SKM-1 treated with dmso at 0.1 percent for 144 hours (cell line): ENCODE measurements at regions not wholly inside any gene's neighbourhood (a gene's known extent, or its start where the extent isn't known, plus 50 kb on each side); places are given as distances from the start of the nearest gene placed in this dataset.

Experiments
- DNase-seq: peaks from one replicate; lab custom pipeline; 2025; ENCODE audit not compliant: unreplicated experiment; lab: John Stamatoyannopoulos, UW

DNA sequence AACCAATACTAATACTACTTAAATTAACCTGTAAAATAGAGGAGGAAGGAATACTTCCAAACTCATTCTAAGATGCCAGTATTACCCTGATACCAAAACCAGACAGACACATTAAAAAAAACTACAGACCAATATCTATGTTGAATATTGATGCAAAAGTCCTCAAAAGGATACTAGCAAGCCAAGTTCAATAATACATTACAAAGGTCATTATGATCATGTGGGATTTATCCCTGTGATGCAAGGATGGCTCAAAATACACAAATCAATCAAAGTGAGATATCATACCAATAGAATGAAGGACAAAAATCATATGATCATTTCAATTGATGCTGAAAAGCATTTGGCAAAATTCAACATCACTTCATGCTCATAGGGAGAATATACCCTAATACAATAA lies 97.2 kb upstream of the ATXN7L3B start:
- DNase-seq, result no peak

DNA sequence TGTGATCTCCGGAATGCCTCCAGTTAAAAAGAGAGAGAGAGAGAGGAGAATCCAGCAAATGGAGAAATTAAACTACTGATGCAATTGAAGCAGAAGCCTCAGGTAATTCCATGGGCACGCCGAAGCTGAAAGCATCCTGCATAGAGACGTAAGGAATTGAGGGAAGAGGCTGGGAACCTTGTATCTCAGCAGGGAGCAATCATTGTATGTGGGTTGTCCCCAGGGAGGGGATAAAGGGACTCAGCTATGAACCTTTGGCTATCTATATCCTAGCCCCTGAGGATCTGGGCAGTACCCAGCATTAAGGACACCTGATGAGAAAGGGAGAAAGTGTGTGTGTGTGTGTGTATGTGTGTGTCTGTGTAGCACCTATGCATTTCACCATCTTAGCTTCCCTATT lies 95.8 kb upstream of the ATXN7L3B start:
- DNase-seq, result no peak

DNA sequence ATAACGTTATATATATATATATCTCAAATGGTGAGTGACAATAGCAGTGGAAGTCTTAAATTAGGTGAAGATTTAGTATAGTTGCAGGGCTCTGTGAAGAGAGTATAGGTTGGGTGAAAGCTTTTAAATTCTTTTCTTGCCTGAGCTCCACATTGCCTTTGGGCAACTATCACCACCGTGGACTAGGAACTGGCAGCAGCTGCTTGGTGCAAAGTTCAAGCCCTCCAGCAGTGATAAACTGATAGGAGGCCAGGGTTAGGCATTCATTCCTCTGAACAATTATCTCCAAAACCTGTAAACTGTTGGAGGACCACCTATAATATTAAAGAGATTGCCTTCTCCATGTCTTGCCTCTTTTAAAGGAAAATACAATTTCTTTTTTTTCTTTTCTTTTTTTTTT lies 91.2 kb upstream of the ATXN7L3B start:
- no peak for DNase-seq

DNA sequence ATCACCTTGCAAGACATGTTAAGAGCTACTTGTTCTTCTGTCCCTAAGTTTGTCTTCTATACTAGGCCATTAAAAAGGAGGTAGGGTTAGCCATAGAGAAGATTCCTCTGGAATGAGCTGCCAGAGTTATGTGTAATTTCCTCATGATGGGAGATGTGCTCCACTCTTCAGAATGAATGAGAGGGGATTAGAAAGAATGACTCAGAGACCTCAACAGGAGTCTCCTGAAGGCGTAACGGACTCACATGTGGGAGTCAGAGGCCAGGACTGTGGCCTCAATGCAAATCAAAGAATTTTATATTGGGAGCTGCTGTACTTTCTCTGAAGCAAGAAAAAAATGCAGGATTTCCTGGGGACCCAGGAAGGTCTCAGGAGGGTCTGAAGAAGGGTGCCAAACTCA lies 87.8 kb upstream of the ATXN7L3B start:
- no peak for DNase-seq

DNA sequence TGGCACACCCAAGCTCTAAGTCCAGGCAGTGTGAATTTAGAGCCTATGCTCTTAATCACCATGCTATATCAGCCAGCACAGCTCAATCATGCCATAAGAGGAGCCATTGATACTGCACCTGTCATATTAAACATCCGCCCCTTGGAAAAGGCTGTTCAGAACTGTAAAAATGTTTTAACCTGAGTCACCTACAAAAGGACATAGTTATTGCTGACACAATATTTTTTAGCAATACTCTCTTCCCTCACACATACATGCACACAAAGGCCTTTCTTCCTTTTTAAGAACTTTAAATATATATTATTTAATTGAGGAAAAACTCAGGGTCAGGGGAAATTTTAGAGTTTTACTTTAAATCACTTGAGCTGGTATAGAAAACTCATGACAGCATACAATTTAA lies 83.5 kb upstream of the ATXN7L3B start:
- DNase-seq, result no peak

DNA sequence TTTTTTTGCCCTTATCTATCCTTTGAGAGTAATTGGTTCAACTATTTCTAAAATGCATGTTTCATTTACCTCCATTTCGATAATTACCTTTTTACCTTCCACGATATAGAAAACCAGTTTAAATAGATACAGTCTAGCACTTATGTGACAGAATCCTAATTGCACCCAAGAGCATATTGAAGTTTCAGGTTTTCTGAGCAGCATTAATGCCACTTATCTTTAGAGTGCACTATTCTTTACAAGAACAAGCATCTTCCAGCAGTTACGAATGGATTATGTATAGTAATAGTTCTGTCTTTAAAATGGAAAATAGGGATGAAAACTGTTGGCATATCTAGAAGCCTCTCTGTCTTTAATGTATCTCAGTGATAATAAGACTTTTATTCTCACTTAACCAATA lies 82.2 kb upstream of the ATXN7L3B start:
- no peak for DNase-seq

DNA sequence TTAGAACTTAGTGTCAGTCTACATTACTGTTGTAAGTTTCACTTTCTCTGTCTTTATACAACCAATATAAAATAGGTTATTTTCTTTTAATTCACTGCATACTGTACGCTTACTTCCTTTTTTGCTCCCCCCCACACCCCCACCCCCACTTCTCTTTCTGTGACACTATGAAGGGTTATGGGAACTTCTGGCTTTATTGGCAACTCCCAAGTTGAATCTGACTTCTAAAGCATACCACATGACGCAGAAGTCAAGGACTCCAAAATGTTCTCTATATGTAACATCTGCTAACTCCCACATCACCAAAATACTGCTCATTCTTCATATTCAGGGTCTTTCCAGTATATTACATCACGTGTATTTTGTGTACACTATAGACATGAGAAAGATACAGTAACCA lies 81.2 kb upstream of the ATXN7L3B start:
- no peak for DNase-seq

DNA sequence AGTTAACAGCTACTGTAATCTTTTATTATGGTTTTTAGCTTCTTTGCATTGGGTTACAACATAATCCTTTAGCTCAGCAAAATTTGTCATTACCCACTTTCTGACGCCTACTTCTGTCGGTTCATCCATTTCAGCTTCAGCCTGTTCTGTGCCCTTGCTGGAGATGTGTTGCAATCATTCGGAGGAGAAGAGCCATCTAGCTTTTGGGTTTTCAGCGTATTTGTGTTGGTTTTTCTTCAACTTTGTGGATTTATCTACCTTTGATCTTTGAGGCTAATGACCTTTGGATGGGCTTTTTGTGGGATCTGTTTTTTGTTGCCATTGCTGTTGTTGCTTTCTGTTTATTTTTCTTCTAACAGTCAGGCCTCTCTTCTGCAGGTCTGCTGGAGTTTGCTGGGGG lies 69.2 kb upstream of the ATXN7L3B start:
- DNase-seq, result no peak

DNA sequence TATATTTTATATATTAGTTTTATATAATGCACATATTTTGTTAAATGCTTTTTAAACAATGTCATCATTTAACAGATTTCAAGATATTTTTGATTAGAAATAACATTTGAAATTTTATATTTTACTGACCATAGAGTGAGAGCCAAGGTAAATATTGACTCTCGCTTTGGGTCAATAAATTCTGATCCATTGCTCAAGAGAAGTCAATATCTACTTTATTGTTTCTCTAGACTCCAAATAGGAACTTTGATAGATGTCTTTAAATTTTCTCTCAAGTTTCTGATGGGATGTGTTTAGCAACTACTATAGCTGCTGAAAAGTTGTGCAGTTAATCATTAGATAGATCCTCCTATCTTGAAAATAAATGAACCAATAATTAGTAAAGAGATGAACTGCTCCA lies 61.4 kb upstream of the ATXN7L3B start:
- no peak for DNase-seq

DNA sequence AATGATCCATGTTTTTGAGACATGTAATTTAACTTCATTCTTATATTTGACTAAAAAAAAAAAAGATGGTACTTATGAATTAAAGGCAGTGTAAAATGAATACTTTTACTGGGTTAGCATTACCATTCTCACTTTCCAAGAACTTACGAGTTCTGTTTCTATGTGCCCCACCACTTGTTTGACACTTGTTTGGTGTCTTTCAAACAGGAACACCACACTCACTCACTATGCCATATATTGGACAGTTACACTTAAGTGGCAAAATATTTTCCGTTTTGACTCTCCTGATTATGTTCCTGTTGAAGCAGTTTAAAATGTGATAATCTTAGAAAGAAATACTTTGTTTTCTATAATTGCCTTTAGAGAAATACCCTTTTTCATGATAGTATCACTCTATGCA lies 56.6 kb upstream of the ATXN7L3B start:
- DNase-seq, result no peak

DNA sequence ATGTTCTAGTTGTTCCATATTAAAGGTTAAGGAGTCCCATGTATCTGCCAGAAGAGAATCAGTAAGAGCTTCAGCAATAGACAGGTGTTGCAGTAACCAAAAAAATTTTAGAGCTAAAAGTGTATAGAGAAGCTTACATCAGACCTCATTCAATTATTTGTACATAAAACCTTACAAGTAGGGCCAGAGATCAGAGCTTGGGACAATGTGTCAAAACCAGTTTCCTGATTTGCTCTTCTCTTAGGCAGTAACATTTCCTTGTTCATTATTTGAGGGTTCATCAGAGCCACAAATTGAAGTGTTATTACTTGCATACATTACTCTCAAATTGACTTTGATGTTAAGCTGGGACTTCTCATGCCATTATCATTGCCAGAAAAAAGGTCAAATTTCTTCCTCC lies 55.5 kb upstream of the ATXN7L3B start:
- no peak for DNase-seq

DNA sequence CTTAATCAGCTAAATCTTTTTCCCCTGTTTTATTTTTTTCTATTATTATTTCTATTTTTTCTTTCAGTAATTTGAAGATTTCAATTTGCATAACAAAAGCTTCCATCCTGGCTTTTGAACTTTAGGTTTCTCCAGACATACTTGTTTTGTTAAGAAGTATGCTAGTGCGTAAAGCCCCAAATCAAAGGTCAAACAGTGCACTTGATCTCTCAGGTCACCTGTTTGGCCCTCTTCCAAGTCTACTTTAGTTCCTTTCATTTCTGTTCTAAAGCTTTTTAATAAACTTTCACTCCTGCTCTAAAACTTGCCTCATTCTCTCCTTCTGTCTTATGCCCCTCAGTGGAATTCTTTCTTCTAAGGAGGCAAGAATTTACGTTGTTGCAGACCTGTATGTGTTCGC lies 54.6 kb upstream of the ATXN7L3B start:
- no peak for DNase-seq
